ENCODE measurements at regions not wholly inside any gene's neighbourhood (a gene's known extent, or its start where the extent isn't known, plus 50 kb on each side); places are given as distances from the start of the nearest gene placed in this dataset.

DNA sequence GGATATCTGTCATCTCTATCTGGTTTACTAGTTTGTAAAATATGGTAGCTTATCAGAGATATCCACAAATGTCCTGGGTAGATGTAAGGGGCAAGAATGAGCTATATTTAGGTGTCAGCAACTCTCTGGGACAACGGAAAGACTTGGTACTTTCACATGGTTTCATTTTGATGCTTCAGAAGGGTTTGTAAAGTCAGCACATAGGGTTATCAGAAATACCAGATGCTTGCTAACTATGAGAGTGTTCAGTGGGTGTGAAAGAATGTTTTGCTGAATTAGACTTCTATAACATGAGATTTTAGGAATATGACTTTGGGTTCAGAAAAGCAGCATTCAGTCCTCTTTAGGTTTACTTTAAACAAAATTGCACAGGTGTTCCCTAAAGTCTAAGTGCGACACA, 466.5 kb upstream of the PDZRN3 start:
- Histone ChIP-seq H3K4me3 (ENCODE audit: low read length) (no peak overlapping the region), H3K79me2 (ENCODE audit: control insufficient read depth, low read length) (no peaks in the 10 kb centered on the region), H3K9me2 (replicated peaks; ENCODE audit: control insufficient read depth, low read length) (no peaks in the 10 kb centered on the region), H3K27me3 (ENCODE audit: control insufficient read depth, low read length) (no peaks in the 10 kb centered on the region), H3K4me1 (ENCODE audit: control insufficient read depth, low read length) (no peaks in the 10 kb centered on the region), H3K36me3 (ENCODE audit: control insufficient read depth, low read length) (no peaks in the 10 kb centered on the region), H3F3A (ENCODE audit: control insufficient read depth, insufficient read depth) (no peaks in the 10 kb centered on the region), H3K4me2 (ENCODE audit: low read length) (no peak overlapping the region), H3K27ac (ENCODE audit: low read depth, low read length) (no peak overlapping the region), H3K9me3 (ENCODE audit: control insufficient read depth, insufficient read depth, low read length) (no peaks in the 10 kb centered on the region), H4K20me1 (ENCODE audit: control insufficient read depth, insufficient read depth, low read depth, low read length) (no peaks in the 10 kb centered on the region)
- TF ChIP-seq EZH2phosphoT487 (IDR thresholded peaks at IDR 0.05; ENCODE audit: borderline replicate concordance, low read length), result no peak
- TF ChIP-seq, protein P1, sequence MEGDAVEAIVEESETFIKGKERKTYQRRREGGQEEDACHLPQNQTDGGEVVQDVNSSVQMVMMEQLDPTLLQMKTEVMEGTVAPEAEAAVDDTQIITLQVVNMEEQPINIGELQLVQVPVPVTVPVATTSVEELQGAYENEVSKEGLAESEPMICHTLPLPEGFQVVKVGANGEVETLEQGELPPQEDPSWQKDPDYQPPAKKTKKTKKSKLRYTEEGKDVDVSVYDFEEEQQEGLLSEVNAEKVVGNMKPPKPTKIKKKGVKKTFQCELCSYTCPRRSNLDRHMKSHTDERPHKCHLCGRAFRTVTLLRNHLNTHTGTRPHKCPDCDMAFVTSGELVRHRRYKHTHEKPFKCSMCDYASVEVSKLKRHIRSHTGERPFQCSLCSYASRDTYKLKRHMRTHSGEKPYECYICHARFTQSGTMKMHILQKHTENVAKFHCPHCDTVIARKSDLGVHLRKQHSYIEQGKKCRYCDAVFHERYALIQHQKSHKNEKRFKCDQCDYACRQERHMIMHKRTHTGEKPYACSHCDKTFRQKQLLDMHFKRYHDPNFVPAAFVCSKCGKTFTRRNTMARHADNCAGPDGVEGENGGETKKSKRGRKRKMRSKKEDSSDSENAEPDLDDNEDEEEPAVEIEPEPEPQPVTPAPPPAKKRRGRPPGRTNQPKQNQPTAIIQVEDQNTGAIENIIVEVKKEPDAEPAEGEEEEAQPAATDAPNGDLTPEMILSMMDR (IDR thresholded peaks at IDR 0.05; ENCODE audit: low read depth, low read length, poor library complexity, severe bottlenecking), result no peak

DNA sequence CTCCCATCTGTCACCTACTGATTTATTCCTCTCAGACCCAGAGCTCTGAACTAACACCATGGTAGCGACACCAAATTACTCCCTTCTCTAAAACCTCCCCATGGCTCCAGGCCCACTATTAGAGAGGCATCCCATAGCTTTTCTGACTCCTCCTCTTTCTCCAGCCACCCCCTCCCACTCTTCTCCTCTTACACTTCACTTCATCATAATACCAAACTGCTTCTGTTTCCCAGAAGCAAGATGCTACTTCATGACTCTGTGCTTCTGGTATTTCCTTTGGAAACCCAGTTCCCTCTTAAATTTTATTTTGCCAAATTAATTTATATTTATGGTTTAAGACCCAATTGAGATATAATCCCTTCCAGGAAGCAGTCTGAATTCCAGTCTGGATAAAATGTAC, 465.1 kb upstream of the PDZRN3 start:
- no peak overlapping the region for H3K27ac ChIP-seq (ENCODE audit: low read depth, low read length)
- TF ChIP-seq EZH2phosphoT487 (IDR thresholded peaks at IDR 0.05; ENCODE audit: borderline replicate concordance, low read length), result no peak
- TF ChIP-seq, protein P1 (IDR thresholded peaks at IDR 0.05; ENCODE audit: low read depth, low read length, poor library complexity, severe bottlenecking), result no peak

DNA sequence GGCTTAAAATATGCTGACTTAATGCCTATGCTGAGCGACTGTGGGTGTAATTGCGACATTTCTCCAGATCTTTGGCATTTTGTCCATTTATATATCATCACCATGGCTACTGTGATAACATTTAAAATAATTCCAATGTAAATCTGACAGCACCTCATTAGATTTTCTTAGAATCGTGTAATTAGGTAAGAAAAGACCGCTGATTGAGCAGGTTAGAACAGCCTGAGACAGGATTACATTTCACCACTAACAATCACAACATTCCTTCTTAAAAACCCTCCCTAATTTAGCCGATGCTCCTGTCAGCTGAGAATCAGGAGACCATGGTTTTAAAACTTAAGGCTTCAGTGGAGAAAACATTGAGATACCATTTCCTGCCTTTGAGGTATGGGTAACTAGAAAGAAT, 455.3 kb upstream of the PDZRN3 start:
- Histone ChIP-seq H4K20me1 (ENCODE audit: control insufficient read depth, insufficient read depth, low read depth, low read length) (no peaks in the 10 kb centered on the region), H3K9me2 (replicated peaks; ENCODE audit: control insufficient read depth, low read length) (no peaks in the 10 kb centered on the region), H3K4me1 (ENCODE audit: control insufficient read depth, low read length) (no peaks in the 10 kb centered on the region), H3K9me3 (ENCODE audit: control insufficient read depth, insufficient read depth, low read length) (no peaks in the 10 kb centered on the region), H3K4me3 (ENCODE audit: low read length) (no peak overlapping the region), H3K79me2 (ENCODE audit: control insufficient read depth, low read length) (no peaks in the 10 kb centered on the region), H3K27me3 (ENCODE audit: control insufficient read depth, low read length) (no peaks in the 10 kb centered on the region), H3K27ac (ENCODE audit: low read depth, low read length) (no peak overlapping the region), H3K4me2 (ENCODE audit: low read length) (no peak overlapping the region), H3K36me3 (ENCODE audit: control insufficient read depth, low read length) (no peaks in the 10 kb centered on the region), H3F3A (ENCODE audit: control insufficient read depth, insufficient read depth) (no peaks in the 10 kb centered on the region)
- TF ChIP-seq, protein P1 (IDR thresholded peaks at IDR 0.05; ENCODE audit: low read depth, low read length, poor library complexity, severe bottlenecking), result no peak
- no peak for TF ChIP-seq EZH2phosphoT487 (IDR thresholded peaks at IDR 0.05; ENCODE audit: borderline replicate concordance, low read length)

More for the DNA sequence above, 465.1 kb upstream of the PDZRN3 start:
- Histone ChIP-seq H3K79me2 (ENCODE audit: control insufficient read depth, low read length) (no peaks in the 10 kb centered on the region), H3K4me3 (ENCODE audit: low read length) (no peak overlapping the region), H3K9me3 (ENCODE audit: control insufficient read depth, insufficient read depth, low read length) (no peaks in the 10 kb centered on the region), H3F3A (ENCODE audit: control insufficient read depth, insufficient read depth) (no peaks in the 10 kb centered on the region), H4K20me1 (ENCODE audit: control insufficient read depth, insufficient read depth, low read depth, low read length) (no peaks in the 10 kb centered on the region), H3K4me2 (ENCODE audit: low read length) (no peak overlapping the region), H3K36me3 (ENCODE audit: control insufficient read depth, low read length) (no peaks in the 10 kb centered on the region), H3K27me3 (ENCODE audit: control insufficient read depth, low read length) (no peaks in the 10 kb centered on the region), H3K4me1 (ENCODE audit: control insufficient read depth, low read length) (no peaks in the 10 kb centered on the region), H3K9me2 (replicated peaks; ENCODE audit: control insufficient read depth, low read length) (no peaks in the 10 kb centered on the region)

DNA sequence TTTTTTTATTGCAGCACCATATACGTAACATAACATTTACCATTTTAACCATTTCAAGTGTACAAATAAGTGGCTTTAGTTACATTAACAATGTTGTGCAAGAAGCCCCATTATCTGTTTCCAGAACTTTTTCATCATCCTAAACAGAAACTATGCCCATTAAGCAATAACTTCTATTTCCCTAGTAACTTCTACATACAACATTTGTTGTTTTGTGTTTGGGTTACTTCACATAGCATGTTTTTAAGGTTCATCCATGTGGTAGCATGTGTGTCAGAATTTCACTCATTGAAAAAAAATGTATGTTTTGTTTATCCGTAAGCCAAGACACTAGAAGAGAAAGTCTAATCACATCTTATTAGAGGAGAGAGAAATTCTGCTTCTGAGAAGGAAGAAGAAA, 450.5 kb upstream of the PDZRN3 start:
- Histone ChIP-seq H3K4me2 (ENCODE audit: low read length) (no peak overlapping the region), H3K27me3 (ENCODE audit: control insufficient read depth, low read length) (no peaks in the 10 kb centered on the region), H3K36me3 (ENCODE audit: control insufficient read depth, low read length) (no peaks in the 10 kb centered on the region), H3K9me2 (replicated peaks; ENCODE audit: control insufficient read depth, low read length) (no peaks in the 10 kb centered on the region), H3K9me3 (ENCODE audit: control insufficient read depth, insufficient read depth, low read length) (no peaks in the 10 kb centered on the region), H3K4me1 (ENCODE audit: control insufficient read depth, low read length) (no peaks in the 10 kb centered on the region), H3F3A (ENCODE audit: control insufficient read depth, insufficient read depth) (no peaks in the 10 kb centered on the region), H3K79me2 (ENCODE audit: control insufficient read depth, low read length) (no peaks in the 10 kb centered on the region), H3K27ac (ENCODE audit: low read depth, low read length) (no peak overlapping the region), H4K20me1 (ENCODE audit: control insufficient read depth, insufficient read depth, low read depth, low read length) (no peaks in the 10 kb centered on the region), H3K4me3 (ENCODE audit: low read length) (no peak overlapping the region)
- TF ChIP-seq, protein P1 (IDR thresholded peaks at IDR 0.05; ENCODE audit: low read depth, low read length, poor library complexity, severe bottlenecking), result no peak
- TF ChIP-seq EZH2phosphoT487 (IDR thresholded peaks at IDR 0.05; ENCODE audit: borderline replicate concordance, low read length), result no peak
